ENCODE measurements at regions not wholly inside any gene's neighbourhood (a gene's known extent, or its start where the extent isn't known, plus 50 kb on each side); places are given as distances from the start of the nearest gene placed in this dataset.
"Not testable (repeated sequence)": the region's sequence is repeated elsewhere in the genome, so short reads cannot be mapped to it uniquely, and the experiment has no call there.

GRCh38 chrX:142503967-142504643 lies 299.0 kb upstream of the MAGEC2 start:
- ATAC-seq (ENCODE audit: low FRiP score) (no peak), DNase-seq (ENCODE audit: low spot score) (no peak)
- TF ChIP-seq, protein P1, sequence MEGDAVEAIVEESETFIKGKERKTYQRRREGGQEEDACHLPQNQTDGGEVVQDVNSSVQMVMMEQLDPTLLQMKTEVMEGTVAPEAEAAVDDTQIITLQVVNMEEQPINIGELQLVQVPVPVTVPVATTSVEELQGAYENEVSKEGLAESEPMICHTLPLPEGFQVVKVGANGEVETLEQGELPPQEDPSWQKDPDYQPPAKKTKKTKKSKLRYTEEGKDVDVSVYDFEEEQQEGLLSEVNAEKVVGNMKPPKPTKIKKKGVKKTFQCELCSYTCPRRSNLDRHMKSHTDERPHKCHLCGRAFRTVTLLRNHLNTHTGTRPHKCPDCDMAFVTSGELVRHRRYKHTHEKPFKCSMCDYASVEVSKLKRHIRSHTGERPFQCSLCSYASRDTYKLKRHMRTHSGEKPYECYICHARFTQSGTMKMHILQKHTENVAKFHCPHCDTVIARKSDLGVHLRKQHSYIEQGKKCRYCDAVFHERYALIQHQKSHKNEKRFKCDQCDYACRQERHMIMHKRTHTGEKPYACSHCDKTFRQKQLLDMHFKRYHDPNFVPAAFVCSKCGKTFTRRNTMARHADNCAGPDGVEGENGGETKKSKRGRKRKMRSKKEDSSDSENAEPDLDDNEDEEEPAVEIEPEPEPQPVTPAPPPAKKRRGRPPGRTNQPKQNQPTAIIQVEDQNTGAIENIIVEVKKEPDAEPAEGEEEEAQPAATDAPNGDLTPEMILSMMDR (IDR thresholded peaks at IDR 0.05): no peak

- ATAC-seq (ENCODE audit: low FRiP score) (peak; percentile 89), DNase-seq (ENCODE audit: low spot score) (no peak)
- TF ChIP-seq, protein P1 (IDR thresholded peaks at IDR 0.05): no peak
These were observed 297.4 kb upstream of the MAGEC2 start for GRCh38 chrX:142502441-142502840.

- TF ChIP-seq, protein P1 (IDR thresholded peaks at IDR 0.05): no peak
These were observed 294.9 kb upstream of the MAGEC2 start for GRCh38 chrX:142499992-142500391.

DNA sequence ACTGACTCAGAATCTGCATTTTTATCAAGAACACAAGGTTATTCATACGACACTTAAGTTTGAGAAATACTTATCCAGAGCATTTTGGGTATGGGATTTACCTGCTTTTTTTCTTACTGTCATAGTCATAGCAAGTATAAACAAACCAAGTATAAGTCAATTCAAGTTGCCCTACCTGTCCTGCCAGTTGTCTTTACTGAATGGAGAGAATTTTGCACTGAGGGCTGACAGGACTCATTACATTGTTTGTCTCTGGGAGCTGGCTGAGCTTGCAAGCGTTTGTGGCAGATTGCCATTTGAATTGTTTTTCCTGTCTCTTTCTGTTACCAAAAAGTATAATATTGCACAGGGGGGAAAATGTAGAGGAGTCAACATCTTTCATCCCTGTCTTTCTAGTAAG lies 278.9 kb upstream of the MAGEC2 start:
- ATAC-seq (ENCODE audit: low FRiP score) (no peak), DNase-seq (ENCODE audit: low spot score) (no peak)
- TF ChIP-seq, protein P1 (IDR thresholded peaks at IDR 0.05): no peak

More at GRCh38 chrX:142499992-142500391, 294.9 kb upstream of the MAGEC2 start:
- DNase-seq (ENCODE audit: low spot score) (no peak), ATAC-seq (ENCODE audit: low FRiP score) (no peak)

DNA sequence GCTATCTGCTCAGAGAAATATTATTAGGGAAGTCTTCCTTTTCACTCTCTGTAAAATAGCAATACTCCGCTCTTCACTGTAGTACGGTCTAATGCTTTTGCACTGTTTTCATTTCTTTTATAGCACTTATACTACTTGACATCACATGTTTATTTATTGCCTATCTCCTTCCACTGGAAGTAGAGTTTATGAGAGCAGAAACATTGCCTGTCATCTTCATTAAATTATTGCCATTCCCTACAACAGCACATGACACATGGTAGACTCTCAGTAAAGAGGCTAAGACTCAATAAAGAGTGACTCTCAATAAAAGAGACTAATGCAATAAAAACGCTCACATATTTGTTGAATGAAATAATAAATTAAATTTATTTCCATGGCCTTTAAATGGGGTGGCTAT lies 241.3 kb upstream of the MAGEC2 start:
- no peak for DNase-seq (ENCODE audit: low spot score)
- ATAC-seq (ENCODE audit: low FRiP score): no peak
- TF ChIP-seq, protein P1 (IDR thresholded peaks at IDR 0.05): no peak

GRCh38 chrX:142428916-142429315 lies 223.8 kb upstream of the MAGEC2 start:
- no peak for DNase-seq (ENCODE audit: low spot score)
- TF ChIP-seq, protein P1 (IDR thresholded peaks at IDR 0.05): no peak
- ATAC-seq (ENCODE audit: low FRiP score): no peak

DNA sequence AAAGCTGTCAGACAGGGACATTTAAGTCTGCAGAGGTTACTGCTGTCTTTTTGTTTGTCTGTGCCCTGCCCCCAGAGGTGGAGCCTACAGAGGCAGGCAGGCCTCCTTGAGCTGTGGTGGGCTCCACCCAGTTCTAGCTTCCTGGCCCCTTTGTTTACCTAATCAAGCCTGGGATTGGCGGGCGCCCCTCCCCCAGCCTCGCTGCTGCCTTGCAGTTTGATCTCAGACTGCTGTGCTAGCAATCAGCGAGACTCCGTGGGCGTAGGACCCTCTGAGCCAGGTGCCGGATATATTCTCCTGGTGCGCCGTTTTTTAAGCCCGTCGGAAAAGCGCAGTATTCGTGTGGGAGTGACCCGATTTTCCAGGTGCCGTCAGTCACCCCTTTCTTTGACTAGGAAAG lies 185.9 kb upstream of the MAGEC2 start:
- ATAC-seq (ENCODE audit: low FRiP score); DNase-seq (ENCODE audit: low spot score): not testable (repeated sequence)
